ENCODE measurements at regions not wholly inside any gene's neighbourhood (a gene's known extent, or its start where the extent isn't known, plus 50 kb on each side); places are given as distances from the start of the nearest gene placed in this dataset.

DNA sequence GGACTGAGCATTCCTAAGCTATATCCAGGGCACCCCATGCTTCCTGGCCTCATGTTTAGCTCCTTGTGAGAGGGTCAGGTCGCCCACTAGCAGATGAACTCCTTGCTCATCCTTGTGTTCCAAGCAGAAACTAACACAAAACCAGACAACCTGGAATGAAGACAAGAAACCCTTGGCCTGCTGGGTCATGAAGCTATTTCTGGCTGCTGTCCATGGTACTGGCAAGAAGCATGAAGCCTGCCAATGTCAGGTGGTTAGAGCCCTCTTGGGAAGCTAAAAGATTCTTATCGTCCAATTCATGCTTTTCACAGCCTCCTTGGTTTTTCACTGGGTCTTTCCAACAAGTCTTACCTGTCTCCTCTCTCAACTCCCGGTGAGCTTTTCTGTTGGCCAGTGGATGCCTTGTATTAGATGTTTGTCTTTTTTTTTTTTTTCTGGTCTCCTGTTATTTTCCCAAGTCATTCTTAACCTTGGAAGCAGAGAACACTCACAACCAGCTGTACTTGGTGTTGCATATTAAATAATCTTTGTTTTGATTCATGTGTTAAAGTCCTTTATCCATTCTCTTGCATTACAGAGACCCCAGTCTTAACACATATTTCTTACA is 180.3 kb downstream of the ANKRD60 start:
- no peak overlapping the region for H3K4me3 ChIP-seq (ENCODE audit: insufficient read depth, low read depth, low read length)
- DNase-seq (peak; percentile 2), ATAC-seq (ENCODE audit: low read depth) (no peak)
- H2AFZ ChIP-seq (replicated peaks; ENCODE audit: low read length, poor library complexity): no peak overlapping the region
- no peak overlapping the region for H2AK9ac ChIP-seq (replicated peaks; ENCODE audit: low read depth, low read length, poor library complexity)
- no peak overlapping the region for H2BK120ac ChIP-seq (ENCODE audit: low read depth, low read length)
- no peak overlapping the region for H2AK5ac ChIP-seq (ENCODE audit: low read depth, low read length)
- intact Hi-C loops (cut with micrococcal nuclease): no loop called here
- no peaks in the 10 kb centered on the region for H3K9me3 ChIP-seq (ENCODE audit: control insufficient read depth, insufficient read depth, low read length)
- H3K4ac ChIP-seq (ENCODE audit: low read depth, low read length): no peak overlapping the region
- H3K56ac ChIP-seq (ENCODE audit: extremely low read depth, insufficient read depth, low read length): no peak overlapping the region
- no peak overlapping the region for H4K91ac ChIP-seq (ENCODE audit: insufficient read depth, low read depth, low read length)
- no TSS peak for BruUV-seq (replicated peaks)
- H2BK5ac ChIP-seq (ENCODE audit: low read depth, low read length, poor library complexity, severe bottlenecking): no peak overlapping the region
- H4K5ac ChIP-seq (ENCODE audit: low read depth, low read length): no peak overlapping the region
- no peak overlapping the region for H2BK15ac ChIP-seq (ENCODE audit: low read depth, low read length)
- H3K36me3 ChIP-seq (ENCODE audit: control insufficient read depth, insufficient read depth, low read length): no peaks in the 10 kb centered on the region
- ChIA-PET POLR2A (ENCODE audit: unreplicated experiment) (no interaction called here), CTCF (no interaction called here)
- no peak overlapping the region for H3K9ac ChIP-seq (ENCODE audit: low read depth, low read length)
- no peaks in the 10 kb centered on the region for H3K4me1 ChIP-seq (ENCODE audit: control insufficient read depth, insufficient read depth, low read length)
- no peaks in the 10 kb centered on the region for H4K20me1 ChIP-seq (ENCODE audit: insufficient read depth, low read length)
- TF ChIP-seq SMC3 (IDR thresholded peaks at IDR 0.05; ENCODE audit: low read depth, low read length) (no peak), MAFK (IDR thresholded peaks at IDR 0.05; ENCODE audit: low read depth, low read length) (no peak), CEBPB (IDR thresholded peaks at IDR 0.05; ENCODE audit: low read depth, low read length) (no peak), RCOR1 (IDR thresholded peaks at IDR 0.05; ENCODE audit: insufficient replicate concordance, low read length) (no peak), BHLHE40 (IDR thresholded peaks at IDR 0.05; ENCODE audit: low read depth, low read length) (no peak), MAZ (IDR thresholded peaks at IDR 0.05; ENCODE audit: borderline replicate concordance, low read depth, low read length) (no peak), MXI1 (IDR thresholded peaks at IDR 0.05; ENCODE audit: borderline replicate concordance, low read depth, low read length) (no peak), CHD1 (IDR thresholded peaks at IDR 0.05; ENCODE audit: low read depth, low read length) (no peak), RAD21 (IDR thresholded peaks at IDR 0.05; ENCODE audit: low read length) (no peak), RFX5 (IDR thresholded peaks at IDR 0.05; ENCODE audit: low read depth, low read length) (no peak), NFE2L2 (IDR thresholded peaks at IDR 0.05; ENCODE audit: low read depth, low read length) (no peak), FOS (IDR thresholded peaks at IDR 0.05; ENCODE audit: low read depth, low read length) (no peak)
- TF ChIP-seq, protein P1, sequence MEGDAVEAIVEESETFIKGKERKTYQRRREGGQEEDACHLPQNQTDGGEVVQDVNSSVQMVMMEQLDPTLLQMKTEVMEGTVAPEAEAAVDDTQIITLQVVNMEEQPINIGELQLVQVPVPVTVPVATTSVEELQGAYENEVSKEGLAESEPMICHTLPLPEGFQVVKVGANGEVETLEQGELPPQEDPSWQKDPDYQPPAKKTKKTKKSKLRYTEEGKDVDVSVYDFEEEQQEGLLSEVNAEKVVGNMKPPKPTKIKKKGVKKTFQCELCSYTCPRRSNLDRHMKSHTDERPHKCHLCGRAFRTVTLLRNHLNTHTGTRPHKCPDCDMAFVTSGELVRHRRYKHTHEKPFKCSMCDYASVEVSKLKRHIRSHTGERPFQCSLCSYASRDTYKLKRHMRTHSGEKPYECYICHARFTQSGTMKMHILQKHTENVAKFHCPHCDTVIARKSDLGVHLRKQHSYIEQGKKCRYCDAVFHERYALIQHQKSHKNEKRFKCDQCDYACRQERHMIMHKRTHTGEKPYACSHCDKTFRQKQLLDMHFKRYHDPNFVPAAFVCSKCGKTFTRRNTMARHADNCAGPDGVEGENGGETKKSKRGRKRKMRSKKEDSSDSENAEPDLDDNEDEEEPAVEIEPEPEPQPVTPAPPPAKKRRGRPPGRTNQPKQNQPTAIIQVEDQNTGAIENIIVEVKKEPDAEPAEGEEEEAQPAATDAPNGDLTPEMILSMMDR (conservative IDR thresholded peaks at IDR 0.05; ENCODE audit: low read depth, low read length): no peak
- TF ChIP-seq, protein P2, sequence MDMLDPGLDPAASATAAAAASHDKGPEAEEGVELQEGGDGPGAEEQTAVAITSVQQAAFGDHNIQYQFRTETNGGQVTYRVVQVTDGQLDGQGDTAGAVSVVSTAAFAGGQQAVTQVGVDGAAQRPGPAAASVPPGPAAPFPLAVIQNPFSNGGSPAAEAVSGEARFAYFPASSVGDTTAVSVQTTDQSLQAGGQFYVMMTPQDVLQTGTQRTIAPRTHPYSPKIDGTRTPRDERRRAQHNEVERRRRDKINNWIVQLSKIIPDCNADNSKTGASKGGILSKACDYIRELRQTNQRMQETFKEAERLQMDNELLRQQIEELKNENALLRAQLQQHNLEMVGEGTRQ (IDR thresholded peaks at IDR 0.05; ENCODE audit: low read depth, low read length): no peak
- H3K14ac ChIP-seq (replicated peaks; ENCODE audit: low read depth, low read length): no peak overlapping the region
- dilution Hi-C loops (cut with HindIII; ENCODE audit: low sequenced_read_pairs, unreplicated experiment): no loop called here
- WGBS, 2 experiments (ENCODE audit: extremely low coverage in 2 of 2, insufficient read length in 1 of 2): no CpG with 5 or more reads among the region's 3 CpGs
- in situ Hi-C loops (cut with MboI; ENCODE audit: low sequenced_read_pairs): no loop called here
- H3K79me1 ChIP-seq (ENCODE audit: low read depth in 1 of 2, low read length in 2 of 2): no peaks in the 10 kb centered on the region
- H3K27ac ChIP-seq (ENCODE audit: insufficient read depth, low read length): no peak overlapping the region
- H3K23ac ChIP-seq (ENCODE audit: low read depth, low read length): no peak overlapping the region
- H2BK20ac ChIP-seq (ENCODE audit: low read depth, low read length): no peak overlapping the region
- no peaks in the 10 kb centered on the region for H3K9me1 ChIP-seq (ENCODE audit: insufficient read depth, low read length)
- no peak overlapping the region for H4K8ac ChIP-seq (ENCODE audit: low read depth in 2 of 2, low read length in 2 of 2)
- no peak overlapping the region for H3K18ac ChIP-seq (ENCODE audit: low read depth, low read length)
- H3K27me3 ChIP-seq (ENCODE audit: control insufficient read depth, insufficient read depth, low read length): no peaks in the 10 kb centered on the region
- no peak overlapping the region for H3K4me2 ChIP-seq (ENCODE audit: low read depth, low read length)

Measured in IMR-90 (cell line).